HG03066 (cell line): ENCODE measurements at regions not wholly inside any gene's neighbourhood (a gene's known extent, or its start where the extent isn't known, plus 50 kb on each side); places are given as distances from the start of the nearest gene placed in this dataset.

ENCODE experiments used
- ATAC-seq: cut with Tn5 transposase; IDR thresholded peaks from one replicate; pipeline ENCODE4 v1.9.1; 2021; ENCODE audit warnings: low read depth; ENCODE audit not compliant: unreplicated experiment

DNA sequence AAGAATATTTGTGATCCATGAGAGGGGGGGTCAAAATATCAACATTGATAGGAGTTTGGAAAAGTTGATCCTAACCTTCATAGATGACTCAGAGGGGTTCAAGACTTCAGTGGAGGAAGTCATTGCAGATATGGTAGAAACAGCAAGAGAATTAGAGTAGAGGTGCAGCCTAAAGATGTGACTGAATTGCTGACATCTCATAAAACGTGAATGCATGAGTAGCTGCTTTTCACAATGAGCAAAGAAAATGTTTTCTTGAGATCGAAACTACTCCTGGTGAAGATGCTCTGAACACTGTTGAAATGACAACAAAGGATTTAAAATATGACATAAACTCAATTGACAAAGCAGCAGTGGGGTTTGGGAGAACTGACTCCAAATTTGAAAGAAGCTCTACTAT is 700.7 kb upstream of the FZD8 start:
- ATAC-seq = no peak

DNA sequence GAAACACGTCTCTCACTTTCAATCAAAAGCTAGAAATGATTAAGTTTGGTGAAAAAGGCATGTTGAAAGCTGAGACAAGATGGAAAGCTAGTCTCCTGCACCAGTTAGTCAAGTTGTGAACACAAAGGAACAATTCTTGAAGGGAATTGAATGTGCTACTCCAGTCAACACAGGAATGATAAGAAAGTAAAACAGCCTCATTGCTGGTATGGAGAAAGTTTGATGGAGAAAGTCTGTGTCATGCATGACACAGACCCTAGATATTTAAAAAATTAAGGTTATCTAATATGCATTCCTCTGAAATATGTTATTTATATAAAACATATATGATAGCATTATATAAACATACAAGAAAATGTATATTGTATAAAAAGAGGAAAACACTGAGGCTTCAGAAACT is 699.4 kb upstream of the FZD8 start:
- no peak for ATAC-seq

DNA sequence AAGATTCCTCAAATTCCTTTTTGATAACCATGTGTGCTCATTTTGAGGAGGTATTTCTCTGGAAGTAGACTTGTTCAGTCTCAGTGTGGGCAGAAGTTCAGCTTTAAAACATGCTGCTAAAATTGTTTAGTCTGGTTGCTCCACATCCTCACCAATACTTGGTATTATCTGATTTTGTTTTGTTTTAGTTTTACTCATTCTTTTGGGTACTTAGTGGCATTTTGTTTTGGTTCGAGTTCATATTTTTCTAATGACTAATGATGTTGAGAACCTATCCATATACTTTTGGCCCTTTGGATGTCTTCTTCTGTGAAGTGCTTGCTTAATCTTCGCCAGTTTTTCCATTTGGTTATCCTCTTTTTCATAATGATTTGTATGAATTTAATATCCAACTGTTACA is 694.2 kb upstream of the FZD8 start:
- no peak for ATAC-seq

DNA sequence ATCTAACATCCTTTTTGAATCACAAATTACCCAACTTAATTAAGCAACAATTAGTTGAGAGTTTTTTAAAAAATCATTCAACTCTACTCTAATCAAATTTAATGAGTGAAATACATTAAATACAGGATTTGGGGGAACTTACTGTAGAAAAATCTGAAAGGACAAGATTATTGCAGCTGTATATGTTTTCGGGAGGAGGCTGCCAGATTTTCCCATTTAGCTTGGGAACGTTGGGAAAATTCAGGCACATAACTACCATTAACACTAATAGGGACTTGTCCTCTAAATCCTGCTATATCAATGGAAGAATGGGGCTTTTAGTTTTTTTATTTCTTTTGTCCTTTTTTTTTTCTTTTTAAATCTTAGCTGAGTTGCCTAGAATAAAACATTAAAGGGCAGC is 691.4 kb upstream of the FZD8 start:
- no peak for ATAC-seq

GRCh38 chr10:36332926-36333325 is 690.8 kb upstream of the FZD8 start:
- no peak for ATAC-seq

DNA sequence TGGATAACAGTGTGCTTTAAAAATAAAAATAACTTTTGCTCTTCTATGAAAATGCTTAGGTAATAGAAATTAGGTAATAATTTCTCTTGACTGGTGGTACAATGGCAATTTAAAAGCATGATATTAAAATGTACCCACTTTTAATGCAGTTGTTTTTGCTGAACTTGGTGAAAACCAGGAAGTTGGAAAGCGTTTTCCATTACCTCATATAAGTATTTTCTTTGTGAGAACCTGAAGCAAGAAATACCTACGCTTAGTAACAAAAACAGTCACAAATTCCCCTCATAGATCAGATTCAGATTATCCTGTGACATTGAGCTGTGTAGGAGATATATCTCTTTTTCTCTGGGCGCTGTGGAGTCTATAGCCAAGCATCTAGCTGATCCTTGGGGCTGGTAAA is 689.0 kb upstream of the FZD8 start:
- ATAC-seq = no peak

DNA sequence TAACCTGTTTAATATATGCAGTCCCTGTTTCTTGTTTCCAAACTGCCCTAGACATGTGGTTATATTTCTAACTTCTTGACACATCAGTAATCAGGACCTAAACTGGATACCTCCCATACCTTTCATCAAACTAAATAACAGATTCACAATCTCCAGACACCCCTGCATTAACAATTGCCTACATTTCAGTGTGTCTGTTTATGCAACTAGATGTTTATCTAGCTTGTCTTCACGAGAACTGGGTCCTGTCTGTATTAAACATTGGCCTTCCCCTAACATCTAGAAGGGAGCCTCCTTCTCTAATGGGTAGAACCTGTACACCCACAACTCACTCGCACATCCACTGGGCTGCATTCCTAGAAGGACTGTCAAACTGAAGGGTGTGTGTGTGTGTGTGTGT is 683.7 kb upstream of the FZD8 start:
- ATAC-seq = no peak

DNA sequence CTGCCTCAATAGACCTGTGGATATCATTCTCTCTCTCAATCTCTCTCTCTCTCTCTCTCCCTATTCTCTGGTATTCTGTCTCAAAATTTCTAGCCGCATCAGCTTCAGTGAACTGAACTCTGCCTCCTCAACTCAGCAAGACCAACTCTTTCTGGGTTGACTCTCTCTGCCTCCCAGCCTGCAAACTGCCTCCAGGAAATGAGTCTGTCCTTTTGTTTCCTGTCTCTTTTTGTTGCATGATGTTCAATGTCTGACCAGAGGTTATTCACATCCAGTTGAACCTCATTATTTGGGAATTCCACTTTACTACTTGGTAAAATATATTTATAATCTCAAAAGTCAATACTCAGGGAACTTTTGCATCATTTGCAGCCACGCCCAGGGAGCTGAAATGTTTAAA is 682.7 kb upstream of the FZD8 start:
- no peak for ATAC-seq

DNA sequence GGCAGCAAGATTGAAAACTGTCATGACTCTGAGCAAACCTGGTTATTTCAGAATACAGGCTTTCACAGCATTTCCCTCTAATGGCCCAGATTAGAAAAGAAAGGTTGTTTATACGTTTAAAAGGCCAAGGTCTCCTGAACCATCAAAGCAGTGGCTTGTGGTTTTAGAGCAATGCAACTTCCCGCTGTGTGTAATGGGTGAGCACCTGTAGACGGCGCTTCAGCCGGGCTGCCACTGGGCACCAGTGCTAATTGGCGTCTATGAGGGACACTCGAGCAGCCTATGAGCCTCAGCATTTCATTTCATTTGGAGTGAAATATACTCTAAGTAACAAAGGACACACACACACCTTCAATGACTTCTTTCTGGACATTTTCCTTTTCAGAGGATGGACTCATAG is 671.0 kb upstream of the FZD8 start:
- no peak for ATAC-seq

- ATAC-seq = no peak
These were observed 661.8 kb upstream of the FZD8 start for GRCh38 chr10:36303896-36304295.

- no peak for ATAC-seq
These were observed 660.0 kb upstream of the FZD8 start for GRCh38 chr10:36302086-36302485.

- no peak for ATAC-seq
These were observed 659.4 kb upstream of the FZD8 start for GRCh38 chr10:36301539-36301938.

GRCh38 chr10:36301139-36301538 is 659.0 kb upstream of the FZD8 start:
- ATAC-seq = no peak

DNA sequence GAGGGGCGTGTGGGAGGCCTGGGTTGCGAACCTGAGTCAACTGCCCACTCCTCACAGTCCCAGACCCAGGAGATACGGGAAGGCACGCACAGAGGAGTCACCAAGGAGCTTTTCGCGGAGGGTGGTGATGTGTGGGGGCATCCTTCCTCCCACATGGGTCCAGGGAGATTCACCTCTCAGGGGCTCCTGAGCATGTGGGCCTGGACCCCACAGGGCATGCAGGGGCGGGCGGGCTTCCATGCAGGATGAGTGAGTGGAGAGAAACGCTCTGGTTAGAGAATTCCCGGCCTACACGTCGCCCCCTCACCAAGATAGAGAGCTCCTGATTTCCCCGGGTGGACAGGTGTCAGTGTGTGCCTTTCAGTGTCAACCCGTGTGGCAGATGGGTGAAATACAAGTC is 641.7 kb upstream of the FZD8 start:
- no peak for ATAC-seq

DNA sequence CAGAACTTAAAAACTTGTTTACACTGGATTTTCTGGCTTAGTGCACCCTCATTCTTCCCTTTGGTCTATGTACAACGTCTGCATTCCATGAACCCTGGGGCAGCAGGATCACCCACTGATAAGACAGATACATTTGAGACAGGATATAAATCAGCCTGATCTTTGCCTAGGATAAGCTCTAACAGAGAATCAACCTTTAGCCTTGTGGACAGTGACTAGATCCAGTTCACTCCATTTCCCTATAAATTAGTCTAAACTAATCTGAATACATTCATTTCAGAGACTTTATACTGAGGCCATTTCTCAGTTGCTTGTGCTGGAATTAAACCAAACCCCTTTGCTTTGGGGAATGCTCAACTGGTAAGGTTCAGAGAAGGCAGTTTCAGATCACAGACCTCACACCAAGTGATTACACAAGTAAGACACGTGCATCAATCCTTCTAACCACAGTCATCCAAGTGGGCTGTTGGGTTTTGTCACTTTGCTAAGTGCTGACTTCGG is 639.8 kb upstream of the FZD8 start:
- ATAC-seq = no peak

- ATAC-seq = no peak
These were observed 638.9 kb upstream of the FZD8 start for GRCh38 chr10:36280890-36281499.

- no peak for ATAC-seq
These were observed 638.2 kb upstream of the FZD8 start for GRCh38 chr10:36280321-36280741.

DNA sequence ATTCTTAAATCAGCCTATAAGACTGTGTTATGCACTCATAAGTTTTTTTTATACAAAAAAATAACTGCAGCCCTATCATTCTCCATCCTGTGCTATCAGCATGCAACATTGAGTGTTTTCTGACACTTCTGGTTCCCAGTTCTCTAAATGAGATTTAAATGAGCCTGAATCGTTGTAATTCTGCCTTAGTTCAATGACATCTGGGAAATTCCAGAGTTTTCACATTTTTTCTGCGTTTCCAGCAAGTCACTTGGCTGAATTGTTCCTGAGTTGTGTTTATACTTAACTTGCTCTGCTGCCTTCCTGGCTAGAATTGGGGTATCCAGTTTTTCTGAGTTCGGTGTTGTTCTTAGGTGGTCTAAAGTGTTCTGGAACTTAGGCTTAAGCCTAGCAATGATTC is 636.1 kb upstream of the FZD8 start:
- ATAC-seq = no peak

- no peak for ATAC-seq
These were observed 635.4 kb upstream of the FZD8 start for GRCh38 chr10:36277459-36277858.

- no peak for ATAC-seq
These were observed 629.7 kb upstream of the FZD8 start for GRCh38 chr10:36271627-36272340.

GRCh38 chr10:36269222-36269621 is 627.1 kb upstream of the FZD8 start:
- no peak for ATAC-seq

DNA sequence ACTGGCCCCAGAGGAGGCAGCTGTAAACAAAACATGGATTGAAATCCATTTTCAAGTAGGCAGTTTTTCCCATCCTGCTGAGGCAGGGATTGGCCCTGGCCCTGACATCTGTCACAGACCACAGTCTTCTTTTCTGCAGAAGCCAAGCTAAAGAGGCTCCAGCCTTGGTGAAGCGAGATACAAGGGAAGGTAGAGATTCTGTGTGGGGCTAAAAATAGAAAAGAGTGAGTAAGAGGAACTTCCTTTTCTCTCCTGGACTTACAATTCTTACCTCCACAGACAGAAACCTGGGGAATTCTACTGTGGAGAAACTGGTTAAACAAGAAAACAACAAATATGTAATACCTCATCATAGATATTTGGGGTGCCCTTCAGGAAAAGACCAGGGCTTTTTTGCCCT is 624.8 kb upstream of the FZD8 start:
- ATAC-seq = no peak
